Transverse colon (tissue), 4 donors: ENCODE measurements at regions not wholly inside any gene's neighbourhood (a gene's known extent, or its start where the extent isn't known, plus 50 kb on each side); places are given as distances from the start of the nearest gene placed in this dataset.

ENCODE experiments used
- DNase-seq: peaks from one replicate; pipeline ENCODE4 v3.0.0-alpha.2; 2019
- H3K27ac ChIP-seq, 4 donors: fragments of 200-600 bp; sonication (generic); 2 replicates each; pipeline ENCODE4 v1.5.1; 2016 to 2018; ENCODE audit warnings: inconsistent platforms in 4 of 4
- H3K27me3 ChIP-seq: fragments of 200-600 bp; sonication (generic); 2 replicates; pipeline ENCODE4 v1.5.1; 2017; ENCODE audit warnings: inconsistent platforms
- H3K36me3 ChIP-seq, 4 donors: fragments of 200-600 bp; sonication (generic); 2 replicates each; pipeline ENCODE4 v1.5.1; 2017 to 2019; ENCODE audit warnings: inconsistent platforms in 4 of 4
- H3K4me1 ChIP-seq, 4 donors: fragments of 200-600 bp; sonication (generic); 2 replicates each; pipeline ENCODE4 v1.5.1; 2017 to 2020; ENCODE audit warnings: inconsistent platforms in 4 of 4
- H3K4me3 ChIP-seq, 4 donors: fragments of 200-600 bp; sonication (generic); 1 replicate in 1 of 4; 2 replicates in 3 of 4; pipeline versions ENCODE4 v1.5.1 to v1.6.1; 2017 to 2019; ENCODE audit warnings: inconsistent platforms in 4 of 4
- H3K9me3 ChIP-seq, 2 donors: fragments of 200-600 bp; sonication (generic); 2 replicates each; pipeline ENCODE4 v1.5.1; 2017 to 2019; ENCODE audit warnings: inconsistent platforms in 2 of 2
- CTCF ChIP-seq, 5 experiments: fragments of 200-600 bp in 3 of 5; fragments of 450-650 bp in 2 of 5; sonication (generic) in 3 of 5; IDR thresholded peaks; 1 replicate in 2 of 5; 2 replicates in 3 of 5; pipeline ENCODE4 v1.5.1; 2016 to 2017; ENCODE audit warnings: antibody characterized with exemption in 5 of 5, inconsistent platforms in 3 of 5, mild to moderate bottlenecking in 2 of 5, moderate library complexity in 1 of 5
- EP300 ChIP-seq: sonication (generic); formaldehyde crosslinking; IDR thresholded peaks from one replicate; pipeline ENCODE4 v1.6.1; 2017; ENCODE audit warnings: antibody characterized with exemption, low read depth
- POLR2A ChIP-seq: fragments of 450-650 bp; IDR thresholded peaks from one replicate; pipeline ENCODE4 v1.6.1; 2016; ENCODE audit warnings: antibody characterized with exemption, mild to moderate bottlenecking, moderate library complexity
- POLR2AphosphoS5 ChIP-seq, 3 donors: sonication (generic); formaldehyde crosslinking; IDR thresholded peaks; one replicate each; pipeline ENCODE4 v1.6.1; 2016; ENCODE audit warnings: antibody characterized with exemption in 3 of 3
- WGBS, 2 donors: methylation state at CpG; one replicate each; pipeline ENCODE4 v1.1.5; 2018; ENCODE audit warnings: low coverage in 1 of 2; 5-methylcytosine and 5-hydroxymethylcytosine counted together
- in situ Hi-C, 4 donors: fragments of 200-750 bp; cut with MboI; loops; one replicate each; pipeline versions ENCODE4 v1.15.0 to v1.15.1; 2017; ENCODE audit warnings: low sequenced_read_pairs in 3 of 4, low pct_ligation_motif_present in 1 of 4, low pct_unique_long_range_greater_than_20kb in 1 of 4
- intact Hi-C: fragments of 100-400 bp; cut with DNase I; formaldehyde crosslinking; loops from one replicate; pipeline ENCODE4 v1.15.1; 2023; ENCODE audit warnings: low total_unique reads

GRCh38 chr10:128764190-128764589 lies 638.0 kb upstream of the MKI67 start:
- Histone ChIP-seq H3K4me3 (no peak overlapping the region), H3K36me3 (no peaks in the 10 kb centered on the region), H3K27me3 (no peaks in the 10 kb centered on the region), H3K27ac (no peak overlapping the region), H3K9me3 (no peaks in the 10 kb centered on the region), H3K4me1 (no peaks in the 10 kb centered on the region)
- intact Hi-C loops, result no loop called here
- in situ Hi-C loops, result no loop called here
- 80 to 84% methylated on average over 1 to 11 of the region's 11 CpGs for WGBS, 2 donors
- no peak for DNase-seq
- no peak for TF ChIP-seq POLR2AphosphoS5 (IDR thresholded peaks at IDR 0.05)
- no peak for TF ChIP-seq CTCF (IDR thresholded peaks at IDR 0.05)
- no peak for TF ChIP-seq POLR2A
- no peak for TF ChIP-seq EP300

GRCh38 chr10:128766915-128767314 lies 640.7 kb upstream of the MKI67 start:
- H3K27ac ChIP-seq, result no peak overlapping the region
- TF ChIP-seq EP300, result no peak
- TF ChIP-seq POLR2A, result no peak
- no peak for TF ChIP-seq CTCF (IDR thresholded peaks at IDR 0.05)
- no peak for TF ChIP-seq POLR2AphosphoS5 (IDR thresholded peaks at IDR 0.05)
- H3K36me3 ChIP-seq, result no peaks in the 10 kb centered on the region
- WGBS, 2 donors, result 66 to 100% methylated on average over 1 to 2 of the region's 2 CpGs
- H3K4me1 ChIP-seq, result no peaks in the 10 kb centered on the region
- in situ Hi-C loops (no loop called here), intact Hi-C loops (no loop called here)
- H3K9me3 ChIP-seq, result no peaks in the 10 kb centered on the region
- no peaks in the 10 kb centered on the region for H3K27me3 ChIP-seq
- DNase-seq, result no peak
- H3K4me3 ChIP-seq, result no peak overlapping the region

GRCh38 chr10:128774979-128775378 lies 648.8 kb upstream of the MKI67 start:
- Histone ChIP-seq H3K4me3 (no peak overlapping the region), H3K27me3 (no peaks in the 10 kb centered on the region), H3K4me1 (no peaks in the 10 kb centered on the region), H3K9me3 (no peaks in the 10 kb centered on the region), H3K36me3 (no peaks in the 10 kb centered on the region), H3K27ac (no peak overlapping the region)
- in situ Hi-C loops, result no loop called here
- TF ChIP-seq CTCF (IDR thresholded peaks at IDR 0.05) (no peak), POLR2A (no peak), POLR2AphosphoS5 (IDR thresholded peaks at IDR 0.05) (no peak), EP300 (no peak)
- no peak for DNase-seq
- WGBS, 2 donors, result 93 to 100% methylated on average over 1 of the region's 1 CpG
- intact Hi-C loops, result no loop called here

- intact Hi-C loops (no loop called here), in situ Hi-C loops (no loop called here)
- Histone ChIP-seq H3K4me3 (no peak overlapping the region), H3K27ac (no peak overlapping the region), H3K36me3 (no peaks in the 10 kb centered on the region), H3K27me3 (no peaks in the 10 kb centered on the region), H3K9me3 (no peaks in the 10 kb centered on the region), H3K4me1 (no peaks in the 10 kb centered on the region)
- DNase-seq, result no peak
- WGBS, 2 donors, result 87 to 100% methylated on average over 2 to 10 of the region's 10 CpGs
- TF ChIP-seq CTCF (IDR thresholded peaks at IDR 0.05), result no peak
- no peak for TF ChIP-seq POLR2A
- no peak for TF ChIP-seq POLR2AphosphoS5 (IDR thresholded peaks at IDR 0.05)
- TF ChIP-seq EP300, result no peak
Measured at GRCh38 chr10:128775743-128776142, 649.5 kb upstream of the MKI67 start.
